Liver (tissue), 3 donors: ENCODE measurements at regions not wholly inside any gene's neighbourhood (a gene's known extent, or its start where the extent isn't known, plus 50 kb on each side); places are given as distances from the start of the nearest gene placed in this dataset.

Source experiments
- FOXA1 ChIP-seq: IDR thresholded peaks from 2 replicates; pipeline ENCODE4 v1.6.1; 2016; ENCODE audit warnings: antibody characterized with exemption
- JUND ChIP-seq, 2 donors: IDR thresholded peaks; 2 replicates each; pipeline ENCODE4 v1.6.1; 2016; ENCODE audit warnings: antibody characterized with exemption in 2 of 2
- SP1 ChIP-seq: IDR thresholded peaks from 2 replicates; pipeline ENCODE4 v1.6.1; 2018; ENCODE audit warnings: antibody characterized with exemption, mild to moderate bottlenecking
- YY1 ChIP-seq: IDR thresholded peaks from 2 replicates; pipeline ENCODE4 v1.6.1; 2016; ENCODE audit warnings: antibody characterized with exemption, mild to moderate bottlenecking
- TF ChIP-seq, protein P1 (sequence below): fragments of 150-350 bp; IDR thresholded peaks from 2 replicates; pipeline ENCODE4 v1.5.1; 2017; ENCODE audit warnings: improper control_type of control experiment, low read depth, low read length; ENCODE audit not compliant: missing input control
- TF ChIP-seq, protein P2 (sequence below): IDR thresholded peaks from 2 replicates; pipeline ENCODE4 v1.6.1; 2016; ENCODE audit warnings: antibody characterized with exemption, mild to moderate bottlenecking
- TF ChIP-seq, protein P3 (sequence below): IDR thresholded peaks from 2 replicates; pipeline ENCODE4 v1.6.1; 2016; ENCODE audit warnings: antibody characterized with exemption
- donor health status: healthy.
- donor health status: healthy.

DNA sequence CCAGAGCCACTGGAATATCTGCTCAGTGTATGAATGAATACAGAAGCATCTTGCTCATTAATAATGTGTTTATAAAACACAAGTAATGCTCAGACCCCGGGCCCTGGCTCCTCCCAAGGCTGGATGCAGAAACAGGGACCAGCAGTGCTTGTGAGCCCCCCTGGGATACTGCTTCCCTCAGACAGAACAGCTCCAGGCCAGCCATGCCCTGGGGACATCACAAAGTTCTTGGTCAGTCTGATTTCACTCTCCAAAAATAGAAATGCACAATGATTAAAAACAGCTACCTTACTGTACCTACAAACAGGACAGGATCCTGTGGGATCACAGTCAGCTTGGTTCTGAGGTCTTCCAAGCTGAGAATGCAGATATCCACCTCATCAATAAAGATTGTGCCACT, 68.2 kb downstream of the ABCC12 start:
- TF ChIP-seq, protein P1, sequence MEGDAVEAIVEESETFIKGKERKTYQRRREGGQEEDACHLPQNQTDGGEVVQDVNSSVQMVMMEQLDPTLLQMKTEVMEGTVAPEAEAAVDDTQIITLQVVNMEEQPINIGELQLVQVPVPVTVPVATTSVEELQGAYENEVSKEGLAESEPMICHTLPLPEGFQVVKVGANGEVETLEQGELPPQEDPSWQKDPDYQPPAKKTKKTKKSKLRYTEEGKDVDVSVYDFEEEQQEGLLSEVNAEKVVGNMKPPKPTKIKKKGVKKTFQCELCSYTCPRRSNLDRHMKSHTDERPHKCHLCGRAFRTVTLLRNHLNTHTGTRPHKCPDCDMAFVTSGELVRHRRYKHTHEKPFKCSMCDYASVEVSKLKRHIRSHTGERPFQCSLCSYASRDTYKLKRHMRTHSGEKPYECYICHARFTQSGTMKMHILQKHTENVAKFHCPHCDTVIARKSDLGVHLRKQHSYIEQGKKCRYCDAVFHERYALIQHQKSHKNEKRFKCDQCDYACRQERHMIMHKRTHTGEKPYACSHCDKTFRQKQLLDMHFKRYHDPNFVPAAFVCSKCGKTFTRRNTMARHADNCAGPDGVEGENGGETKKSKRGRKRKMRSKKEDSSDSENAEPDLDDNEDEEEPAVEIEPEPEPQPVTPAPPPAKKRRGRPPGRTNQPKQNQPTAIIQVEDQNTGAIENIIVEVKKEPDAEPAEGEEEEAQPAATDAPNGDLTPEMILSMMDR, result no peak
- no peak for TF ChIP-seq SP1
- TF ChIP-seq, protein P2, sequence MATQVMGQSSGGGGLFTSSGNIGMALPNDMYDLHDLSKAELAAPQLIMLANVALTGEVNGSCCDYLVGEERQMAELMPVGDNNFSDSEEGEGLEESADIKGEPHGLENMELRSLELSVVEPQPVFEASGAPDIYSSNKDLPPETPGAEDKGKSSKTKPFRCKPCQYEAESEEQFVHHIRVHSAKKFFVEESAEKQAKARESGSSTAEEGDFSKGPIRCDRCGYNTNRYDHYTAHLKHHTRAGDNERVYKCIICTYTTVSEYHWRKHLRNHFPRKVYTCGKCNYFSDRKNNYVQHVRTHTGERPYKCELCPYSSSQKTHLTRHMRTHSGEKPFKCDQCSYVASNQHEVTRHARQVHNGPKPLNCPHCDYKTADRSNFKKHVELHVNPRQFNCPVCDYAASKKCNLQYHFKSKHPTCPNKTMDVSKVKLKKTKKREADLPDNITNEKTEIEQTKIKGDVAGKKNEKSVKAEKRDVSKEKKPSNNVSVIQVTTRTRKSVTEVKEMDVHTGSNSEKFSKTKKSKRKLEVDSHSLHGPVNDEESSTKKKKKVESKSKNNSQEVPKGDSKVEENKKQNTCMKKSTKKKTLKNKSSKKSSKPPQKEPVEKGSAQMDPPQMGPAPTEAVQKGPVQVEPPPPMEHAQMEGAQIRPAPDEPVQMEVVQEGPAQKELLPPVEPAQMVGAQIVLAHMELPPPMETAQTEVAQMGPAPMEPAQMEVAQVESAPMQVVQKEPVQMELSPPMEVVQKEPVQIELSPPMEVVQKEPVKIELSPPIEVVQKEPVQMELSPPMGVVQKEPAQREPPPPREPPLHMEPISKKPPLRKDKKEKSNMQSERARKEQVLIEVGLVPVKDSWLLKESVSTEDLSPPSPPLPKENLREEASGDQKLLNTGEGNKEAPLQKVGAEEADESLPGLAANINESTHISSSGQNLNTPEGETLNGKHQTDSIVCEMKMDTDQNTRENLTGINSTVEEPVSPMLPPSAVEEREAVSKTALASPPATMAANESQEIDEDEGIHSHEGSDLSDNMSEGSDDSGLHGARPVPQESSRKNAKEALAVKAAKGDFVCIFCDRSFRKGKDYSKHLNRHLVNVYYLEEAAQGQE, result no peak
- no peak for TF ChIP-seq FOXA1
- TF ChIP-seq YY1, result no peak
- no peak for TF ChIP-seq JUND (IDR thresholded peaks at IDR 0.05)
- TF ChIP-seq, protein P3, sequence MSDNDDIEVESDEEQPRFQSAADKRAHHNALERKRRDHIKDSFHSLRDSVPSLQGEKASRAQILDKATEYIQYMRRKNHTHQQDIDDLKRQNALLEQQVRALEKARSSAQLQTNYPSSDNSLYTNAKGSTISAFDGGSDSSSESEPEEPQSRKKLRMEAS, result no peak
